GM23338 (cell line): ENCODE measurements at regions not wholly inside any gene's neighbourhood (a gene's known extent, or its start where the extent isn't known, plus 50 kb on each side); places are given as distances from the start of the nearest gene placed in this dataset.

Experiments used
- ATAC-seq: fragments of 200-7000 bp; cut with Tn5 transposase; 3 replicates; pipeline ENCODE4 v1.9.1; 2020
- DNase-seq: peaks from one replicate; pipeline ENCODE4 v3.0.0-alpha.2; 2015; ENCODE audit warnings: low spot score
- H2AFZ ChIP-seq: fragments of 200-600 bp; sonication (generic); 2 replicates; pipeline ENCODE4 v1.8.0; 2016; ENCODE audit warnings: antibody characterized with exemption, mild to moderate bottlenecking, moderate library complexity
- H3F3A ChIP-seq: fragments of 200-600 bp; sonication (generic); replicated peaks from 2 replicates; pipeline ENCODE4 v1.8.0; 2017; ENCODE audit warnings: antibody characterized with exemption, mixed run types, low read depth
- H3K27ac ChIP-seq: fragments of 200-600 bp; sonication (generic); 2 replicates; pipeline ENCODE4 v1.6.1; 2016; ENCODE audit warnings: low read depth
- H3K27me3 ChIP-seq: fragments of 200-600 bp; sonication (generic); 2 replicates; pipeline ENCODE4 v1.8.0; 2016; ENCODE audit warnings: mild to moderate bottlenecking, mixed run types, moderate library complexity; ENCODE audit not compliant: insufficient read depth
- H3K36me3 ChIP-seq: fragments of 200-600 bp; sonication (generic); 2 replicates; pipeline ENCODE4 v1.8.0; 2016; ENCODE audit warnings: mild to moderate bottlenecking; ENCODE audit not compliant: insufficient read depth
- H3K4me1 ChIP-seq: fragments of 200-600 bp; sonication (generic); 2 replicates; pipeline ENCODE4 v1.8.0; 2016; ENCODE audit warnings: mild to moderate bottlenecking, moderate library complexity; ENCODE audit not compliant: insufficient read depth
- H3K4me2 ChIP-seq: fragments of 200-600 bp; sonication (generic); 2 replicates; pipeline ENCODE4 v1.7.1; 2017; ENCODE audit warnings: mixed run types
- H3K4me3 ChIP-seq: fragments of 200-600 bp; sonication (generic); 2 replicates; pipeline ENCODE4 v1.6.1; 2016; ENCODE audit warnings: mixed run types
- H3K79me2 ChIP-seq: fragments of 200-600 bp; sonication (generic); replicated peaks from 2 replicates; pipeline ENCODE4 v1.8.0; 2017; ENCODE audit warnings: mild to moderate bottlenecking; ENCODE audit not compliant: insufficient read depth
- H3K9me2 ChIP-seq: fragments of 200-600 bp; sonication (generic); 2 replicates; pipeline ENCODE4 v1.8.0; 2017; ENCODE audit not compliant: insufficient read depth
- H4K20me1 ChIP-seq: fragments of 200-600 bp; sonication (generic); replicated peaks from 2 replicates; pipeline ENCODE4 v1.8.0; 2017; ENCODE audit warnings: mild to moderate bottlenecking; ENCODE audit not compliant: insufficient read depth
- H3K27ac Mint-ChIP-seq: 2 replicates; pipeline ENCODE4 v1.8.0; 2020; ENCODE audit warnings: inconsistent platforms, mild to moderate bottlenecking, moderate library complexity, mixed read lengths
- H3K27me3 Mint-ChIP-seq: 3 replicates; pipeline ENCODE4 v1.8.0; 2022; ENCODE audit warnings: low read depth, mild to moderate bottlenecking, moderate library complexity, mixed read lengths, inconsistent platforms; ENCODE audit not compliant: insufficient read depth, poor library complexity
- H3K36me3 Mint-ChIP-seq: 3 replicates; pipeline ENCODE4 v1.8.0; 2021; ENCODE audit warnings: low read depth, mild to moderate bottlenecking, inconsistent platforms, moderate library complexity, mixed read lengths
- H3K4me1 Mint-ChIP-seq: 3 replicates; pipeline ENCODE4 v1.8.0; 2020; ENCODE audit warnings: mild to moderate bottlenecking, inconsistent platforms, mixed read lengths
- H3K4me3 Mint-ChIP-seq: 3 replicates; pipeline ENCODE4 v1.8.0; 2021; ENCODE audit warnings: moderate library complexity, mild to moderate bottlenecking, inconsistent platforms, mixed read lengths
- H3K9me3 Mint-ChIP-seq: 3 replicates; pipeline ENCODE4 v1.8.0; 2020; ENCODE audit warnings: moderate library complexity, mild to moderate bottlenecking, inconsistent platforms, mixed read lengths
- CREB1 ChIP-seq: fragments of 250-450 bp; sonication (Bioruptor Pico); IDR thresholded peaks from 2 replicates; pipeline ENCODE4 v1.5.0; 2020; ENCODE audit warnings: low read depth, mild to moderate bottlenecking, moderate library complexity
- EZH2 ChIP-seq: fragments of 200-600 bp; sonication (generic); IDR thresholded peaks from one replicate; pipeline ENCODE4 v1.8.0; 2017; ENCODE audit warnings: antibody characterized with exemption, mild to moderate bottlenecking, low read depth; ENCODE audit not compliant: unreplicated experiment
- EZH2phosphoT487 ChIP-seq: fragments of 200-600 bp; sonication (generic); IDR thresholded peaks from one replicate; pipeline ENCODE4 v1.8.1; 2018; ENCODE audit warnings: antibody characterized with exemption; ENCODE audit not compliant: unreplicated experiment
- JUNB ChIP-seq: IDR thresholded peaks from one replicate; pipeline ENCODE4 v1.6.1; 2016; ENCODE audit warnings: antibody characterized with exemption; ENCODE audit not compliant: unreplicated experiment
- NANOG ChIP-seq: IDR thresholded peaks from 2 replicates; pipeline ENCODE4 v1.6.1; 2016; ENCODE audit warnings: antibody characterized with exemption, borderline replicate concordance
- POLR2AphosphoS5 ChIP-seq: IDR thresholded peaks from 2 replicates; pipeline ENCODE4 v1.6.1; 2016; ENCODE audit warnings: antibody characterized with exemption, low read depth
- STAT1 ChIP-seq: IDR thresholded peaks from one replicate; pipeline ENCODE4 v1.6.1; 2016; ENCODE audit warnings: antibody characterized with exemption; ENCODE audit not compliant: unreplicated experiment
- ZNF114 ChIP-seq: fragments of 250-450 bp; sonication (Bioruptor Pico); IDR thresholded peaks from 2 replicates; pipeline ENCODE4 v1.5.0; 2020; ENCODE audit warnings: mild to moderate bottlenecking, moderate library complexity
- ZNF331 ChIP-seq: fragments of 250-450 bp; sonication (Bioruptor Pico); IDR thresholded peaks from 2 replicates; pipeline ENCODE4 v1.5.0; 2020; ENCODE audit warnings: low read depth, mild to moderate bottlenecking, moderate library complexity
- TF ChIP-seq, protein P1 (sequence below): IDR thresholded peaks from 2 replicates; pipeline ENCODE4 v1.6.1; 2016; ENCODE audit warnings: antibody characterized with exemption
- TF ChIP-seq, protein P2 (sequence below): IDR thresholded peaks from one replicate; pipeline ENCODE4 v1.6.1; 2018; ENCODE audit warnings: antibody characterized with exemption; ENCODE audit not compliant: unreplicated experiment
- TF ChIP-seq, protein P3 (sequence below): fragments of 250-450 bp; sonication (Bioruptor Pico); IDR thresholded peaks from 2 replicates; pipeline ENCODE4 v1.5.0; 2020; ENCODE audit warnings: mild to moderate bottlenecking, moderate library complexity
- TF ChIP-seq, protein P4 (sequence below), 2 experiments: fragments of 200-600 bp in 1 of 2; sonication (generic) in 1 of 2; conservative IDR thresholded peaks; 2 replicates each; pipeline versions ENCODE4 v1.5.1 to v1.6.1; 2016 to 2017; ENCODE audit warnings: antibody characterized with exemption in 2 of 2, low read depth in 2 of 2, mild to moderate bottlenecking in 2 of 2, moderate library complexity in 1 of 2

DNA sequence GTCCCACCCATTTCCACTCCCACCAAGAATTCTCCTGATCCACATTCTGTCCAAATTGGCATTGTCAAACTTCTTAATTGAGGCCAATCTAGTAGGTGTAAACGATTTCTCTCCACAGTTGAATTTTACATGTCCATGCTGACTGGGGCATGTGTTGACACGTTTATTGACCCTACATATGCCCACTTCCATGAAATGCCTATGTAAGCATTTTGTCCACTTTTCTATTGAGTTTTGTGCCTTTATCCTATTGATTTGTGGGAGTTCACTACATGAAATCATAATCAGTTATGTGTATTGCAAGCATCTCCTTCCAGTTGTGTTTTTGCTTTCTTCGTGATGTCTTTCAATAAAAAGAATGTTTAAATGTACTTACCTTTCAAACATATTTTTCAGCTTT lies 141.7 kb upstream of the NSMCE3 start:
- no peak overlapping the region for H3K4me3 ChIP-seq
- H2AFZ ChIP-seq, result no peak overlapping the region
- H3F3A ChIP-seq, result peaks cover 2% of the 10 kb centered on the region; the same call in 1 of the 2 replicates
- H4K20me1 ChIP-seq, result no peaks in the 10 kb centered on the region
- H3K4me2 ChIP-seq, result no peak overlapping the region
- H3K27ac ChIP-seq, result no peak overlapping the region
- TF ChIP-seq NANOG (no peak), EZH2phosphoT487 (no peak), STAT1 (no peak), JUNB (no peak), CREB1 (CRISPR knock-in tag) (no peak), POLR2AphosphoS5 (no peak), ZNF114 (CRISPR knock-in tag) (no peak), ZNF331 (CRISPR knock-in tag) (no peak), EZH2 (no peak)
- TF ChIP-seq, protein P1, sequence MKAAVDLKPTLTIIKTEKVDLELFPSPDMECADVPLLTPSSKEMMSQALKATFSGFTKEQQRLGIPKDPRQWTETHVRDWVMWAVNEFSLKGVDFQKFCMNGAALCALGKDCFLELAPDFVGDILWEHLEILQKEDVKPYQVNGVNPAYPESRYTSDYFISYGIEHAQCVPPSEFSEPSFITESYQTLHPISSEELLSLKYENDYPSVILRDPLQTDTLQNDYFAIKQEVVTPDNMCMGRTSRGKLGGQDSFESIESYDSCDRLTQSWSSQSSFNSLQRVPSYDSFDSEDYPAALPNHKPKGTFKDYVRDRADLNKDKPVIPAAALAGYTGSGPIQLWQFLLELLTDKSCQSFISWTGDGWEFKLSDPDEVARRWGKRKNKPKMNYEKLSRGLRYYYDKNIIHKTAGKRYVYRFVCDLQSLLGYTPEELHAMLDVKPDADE, result no peak
- TF ChIP-seq, protein P2, sequence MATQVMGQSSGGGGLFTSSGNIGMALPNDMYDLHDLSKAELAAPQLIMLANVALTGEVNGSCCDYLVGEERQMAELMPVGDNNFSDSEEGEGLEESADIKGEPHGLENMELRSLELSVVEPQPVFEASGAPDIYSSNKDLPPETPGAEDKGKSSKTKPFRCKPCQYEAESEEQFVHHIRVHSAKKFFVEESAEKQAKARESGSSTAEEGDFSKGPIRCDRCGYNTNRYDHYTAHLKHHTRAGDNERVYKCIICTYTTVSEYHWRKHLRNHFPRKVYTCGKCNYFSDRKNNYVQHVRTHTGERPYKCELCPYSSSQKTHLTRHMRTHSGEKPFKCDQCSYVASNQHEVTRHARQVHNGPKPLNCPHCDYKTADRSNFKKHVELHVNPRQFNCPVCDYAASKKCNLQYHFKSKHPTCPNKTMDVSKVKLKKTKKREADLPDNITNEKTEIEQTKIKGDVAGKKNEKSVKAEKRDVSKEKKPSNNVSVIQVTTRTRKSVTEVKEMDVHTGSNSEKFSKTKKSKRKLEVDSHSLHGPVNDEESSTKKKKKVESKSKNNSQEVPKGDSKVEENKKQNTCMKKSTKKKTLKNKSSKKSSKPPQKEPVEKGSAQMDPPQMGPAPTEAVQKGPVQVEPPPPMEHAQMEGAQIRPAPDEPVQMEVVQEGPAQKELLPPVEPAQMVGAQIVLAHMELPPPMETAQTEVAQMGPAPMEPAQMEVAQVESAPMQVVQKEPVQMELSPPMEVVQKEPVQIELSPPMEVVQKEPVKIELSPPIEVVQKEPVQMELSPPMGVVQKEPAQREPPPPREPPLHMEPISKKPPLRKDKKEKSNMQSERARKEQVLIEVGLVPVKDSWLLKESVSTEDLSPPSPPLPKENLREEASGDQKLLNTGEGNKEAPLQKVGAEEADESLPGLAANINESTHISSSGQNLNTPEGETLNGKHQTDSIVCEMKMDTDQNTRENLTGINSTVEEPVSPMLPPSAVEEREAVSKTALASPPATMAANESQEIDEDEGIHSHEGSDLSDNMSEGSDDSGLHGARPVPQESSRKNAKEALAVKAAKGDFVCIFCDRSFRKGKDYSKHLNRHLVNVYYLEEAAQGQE, result no peak
- TF ChIP-seq, protein P3, sequence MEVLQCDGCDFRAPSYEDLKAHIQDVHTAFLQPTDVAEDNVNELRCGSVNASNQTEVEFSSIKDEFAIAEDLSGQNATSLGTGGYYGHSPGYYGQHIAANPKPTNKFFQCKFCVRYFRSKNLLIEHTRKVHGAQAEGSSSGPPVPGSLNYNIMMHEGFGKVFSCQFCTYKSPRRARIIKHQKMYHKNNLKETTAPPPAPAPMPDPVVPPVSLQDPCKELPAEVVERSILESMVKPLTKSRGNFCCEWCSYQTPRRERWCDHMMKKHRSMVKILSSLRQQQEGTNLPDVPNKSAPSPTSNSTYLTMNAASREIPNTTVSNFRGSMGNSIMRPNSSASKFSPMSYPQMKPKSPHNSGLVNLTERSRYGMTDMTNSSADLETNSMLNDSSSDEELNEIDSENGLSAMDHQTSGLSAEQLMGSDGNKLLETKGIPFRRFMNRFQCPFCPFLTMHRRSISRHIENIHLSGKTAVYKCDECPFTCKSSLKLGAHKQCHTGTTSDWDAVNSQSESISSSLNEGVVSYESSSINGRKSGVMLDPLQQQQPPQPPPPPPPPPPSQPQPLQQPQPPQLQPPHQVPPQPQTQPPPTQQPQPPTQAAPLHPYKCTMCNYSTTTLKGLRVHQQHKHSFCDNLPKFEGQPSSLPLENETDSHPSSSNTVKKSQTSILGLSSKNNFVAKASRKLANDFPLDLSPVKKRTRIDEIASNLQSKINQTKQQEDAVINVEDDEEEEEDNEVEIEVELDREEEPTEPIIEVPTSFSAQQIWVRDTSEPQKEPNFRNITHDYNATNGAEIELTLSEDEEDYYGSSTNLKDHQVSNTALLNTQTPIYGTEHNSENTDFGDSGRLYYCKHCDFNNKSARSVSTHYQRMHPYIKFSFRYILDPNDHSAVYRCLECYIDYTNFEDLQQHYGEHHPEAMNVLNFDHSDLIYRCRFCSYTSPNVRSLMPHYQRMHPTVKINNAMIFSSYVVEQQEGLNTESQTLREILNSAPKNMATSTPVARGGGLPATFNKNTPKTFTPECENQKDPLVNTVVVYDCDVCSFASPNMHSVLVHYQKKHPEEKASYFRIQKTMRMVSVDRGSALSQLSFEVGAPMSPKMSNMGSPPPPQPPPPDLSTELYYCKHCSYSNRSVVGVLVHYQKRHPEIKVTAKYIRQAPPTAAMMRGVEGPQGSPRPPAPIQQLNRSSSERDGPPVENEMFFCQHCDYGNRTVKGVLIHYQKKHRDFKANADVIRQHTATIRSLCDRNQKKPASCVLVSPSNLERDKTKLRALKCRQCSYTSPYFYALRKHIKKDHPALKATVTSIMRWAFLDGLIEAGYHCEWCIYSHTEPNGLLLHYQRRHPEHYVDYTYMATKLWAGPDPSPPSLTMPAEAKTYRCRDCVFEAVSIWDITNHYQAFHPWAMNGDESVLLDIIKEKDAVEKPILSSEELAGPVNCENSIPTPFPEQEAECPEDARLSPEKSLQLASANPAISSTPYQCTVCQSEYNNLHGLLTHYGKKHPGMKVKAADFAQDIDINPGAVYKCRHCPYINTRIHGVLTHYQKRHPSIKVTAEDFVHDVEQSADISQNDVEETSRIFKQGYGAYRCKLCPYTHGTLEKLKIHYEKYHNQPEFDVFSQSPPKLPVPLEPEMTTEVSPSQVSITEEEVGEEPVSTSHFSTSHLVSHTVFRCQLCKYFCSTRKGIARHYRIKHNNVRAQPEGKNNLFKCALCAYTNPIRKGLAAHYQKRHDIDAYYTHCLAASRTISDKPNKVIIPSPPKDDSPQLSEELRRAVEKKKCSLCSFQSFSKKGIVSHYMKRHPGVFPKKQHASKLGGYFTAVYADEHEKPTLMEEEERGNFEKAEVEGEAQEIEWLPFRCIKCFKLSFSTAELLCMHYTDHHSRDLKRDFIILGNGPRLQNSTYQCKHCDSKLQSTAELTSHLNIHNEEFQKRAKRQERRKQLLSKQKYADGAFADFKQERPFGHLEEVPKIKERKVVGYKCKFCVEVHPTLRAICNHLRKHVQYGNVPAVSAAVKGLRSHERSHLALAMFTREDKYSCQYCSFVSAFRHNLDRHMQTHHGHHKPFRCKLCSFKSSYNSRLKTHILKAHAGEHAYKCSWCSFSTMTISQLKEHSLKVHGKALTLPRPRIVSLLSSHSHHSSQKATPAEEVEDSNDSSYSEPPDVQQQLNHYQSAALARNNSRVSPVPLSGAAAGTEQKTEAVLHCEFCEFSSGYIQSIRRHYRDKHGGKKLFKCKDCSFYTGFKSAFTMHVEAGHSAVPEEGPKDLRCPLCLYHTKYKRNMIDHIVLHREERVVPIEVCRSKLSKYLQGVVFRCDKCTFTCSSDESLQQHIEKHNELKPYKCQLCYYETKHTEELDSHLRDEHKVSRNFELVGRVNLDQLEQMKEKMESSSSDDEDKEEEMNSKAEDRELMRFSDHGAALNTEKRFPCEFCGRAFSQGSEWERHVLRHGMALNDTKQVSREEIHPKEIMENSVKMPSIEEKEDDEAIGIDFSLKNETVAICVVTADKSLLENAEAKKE, result no peak
- TF ChIP-seq, protein P4, sequence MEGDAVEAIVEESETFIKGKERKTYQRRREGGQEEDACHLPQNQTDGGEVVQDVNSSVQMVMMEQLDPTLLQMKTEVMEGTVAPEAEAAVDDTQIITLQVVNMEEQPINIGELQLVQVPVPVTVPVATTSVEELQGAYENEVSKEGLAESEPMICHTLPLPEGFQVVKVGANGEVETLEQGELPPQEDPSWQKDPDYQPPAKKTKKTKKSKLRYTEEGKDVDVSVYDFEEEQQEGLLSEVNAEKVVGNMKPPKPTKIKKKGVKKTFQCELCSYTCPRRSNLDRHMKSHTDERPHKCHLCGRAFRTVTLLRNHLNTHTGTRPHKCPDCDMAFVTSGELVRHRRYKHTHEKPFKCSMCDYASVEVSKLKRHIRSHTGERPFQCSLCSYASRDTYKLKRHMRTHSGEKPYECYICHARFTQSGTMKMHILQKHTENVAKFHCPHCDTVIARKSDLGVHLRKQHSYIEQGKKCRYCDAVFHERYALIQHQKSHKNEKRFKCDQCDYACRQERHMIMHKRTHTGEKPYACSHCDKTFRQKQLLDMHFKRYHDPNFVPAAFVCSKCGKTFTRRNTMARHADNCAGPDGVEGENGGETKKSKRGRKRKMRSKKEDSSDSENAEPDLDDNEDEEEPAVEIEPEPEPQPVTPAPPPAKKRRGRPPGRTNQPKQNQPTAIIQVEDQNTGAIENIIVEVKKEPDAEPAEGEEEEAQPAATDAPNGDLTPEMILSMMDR (conservative IDR thresholded peaks at IDR 0.05; ENCODE audit: low read depth in 2 of 2), result no peak
- DNase-seq, result no peak
- Mint-ChIP-seq H3K27me3 (peaks cover 3% of the 10 kb centered on the region), H3K4me1 (peaks cover 24% of the 10 kb centered on the region), H3K4me3 (no peak overlapping the region), H3K9me3 (no peaks in the 10 kb centered on the region), H3K36me3 (no peaks in the 10 kb centered on the region), H3K27ac (no peak overlapping the region)
- no peaks in the 10 kb centered on the region for H3K9me2 ChIP-seq
- no peaks in the 10 kb centered on the region for H3K36me3 ChIP-seq
- no peak for ATAC-seq
- H3K79me2 ChIP-seq, result no peaks in the 10 kb centered on the region
- peaks cover 32% of the 10 kb centered on the region for H3K4me1 ChIP-seq
- H3K27me3 ChIP-seq, result no peaks in the 10 kb centered on the region
